Fibroblast of pulmonary artery (primary cell): ENCODE measurements at regions not wholly inside any gene's neighbourhood (a gene's known extent, or its start where the extent isn't known, plus 50 kb on each side); places are given as distances from the start of the nearest gene placed in this dataset.

Experiments
- DNase-seq: peaks from one replicate; pipeline ENCODE4 v3.0.0-alpha.2; 2010; ENCODE audit warnings: low read depth
- H3K4me3 ChIP-seq: replicated peaks from 2 replicates; pipeline ENCODE4 v1.5.1; 2011; ENCODE audit warnings: low read depth, mild to moderate bottlenecking, control low read depth, low read length, moderate library complexity
- CTCF ChIP-seq: IDR thresholded peaks from 2 replicates; pipeline ENCODE4 v1.5.1; 2011; ENCODE audit warnings: mild to moderate bottlenecking, control low read depth, low read length, inconsistent platforms; ENCODE audit errors: missing control alignments

GRCh38 chr3:40768046-40768445 lies 243.3 kb downstream of the ZNF621 start:
- no peak for TF ChIP-seq CTCF
- no peak overlapping the region for H3K4me3 ChIP-seq
- DNase-seq, result no peak

- no peak for DNase-seq
- TF ChIP-seq CTCF, result no peak
- no peak overlapping the region for H3K4me3 ChIP-seq
Measured at GRCh38 chr3:40768536-40768935, 243.8 kb downstream of the ZNF621 start.

- no peak overlapping the region for H3K4me3 ChIP-seq
- no peak for TF ChIP-seq CTCF
- no peak for DNase-seq
Measured at GRCh38 chr3:40770061-40770460, 245.3 kb downstream of the ZNF621 start.

- DNase-seq, result no peak
- TF ChIP-seq CTCF, result no peak
Measured at GRCh38 chr3:40771112-40771511, 246.4 kb downstream of the ZNF621 start.

GRCh38 chr3:40779039-40779438 lies 254.3 kb downstream of the ZNF621 start:
- TF ChIP-seq CTCF, result no peak
- no peak for DNase-seq
- no peak overlapping the region for H3K4me3 ChIP-seq

More at GRCh38 chr3:40771112-40771511, 246.4 kb downstream of the ZNF621 start:
- H3K4me3 ChIP-seq, result no peak overlapping the region

- peak; percentile 64 for DNase-seq
- no peak for TF ChIP-seq CTCF
- no peak overlapping the region for H3K4me3 ChIP-seq
Measured at GRCh38 chr3:40780291-40780924, 255.6 kb downstream of the ZNF621 start.

- peak; percentile 13 for DNase-seq
- TF ChIP-seq CTCF, result no peak
- H3K4me3 ChIP-seq, result no peak overlapping the region
Measured at GRCh38 chr3:40780925-40781406, 256.2 kb downstream of the ZNF621 start.
